NB4 (cell line): ENCODE measurements at regions not wholly inside any gene's neighbourhood (a gene's known extent, or its start where the extent isn't known, plus 50 kb on each side); places are given as distances from the start of the nearest gene placed in this dataset.

ENCODE experiments used
- CTCF ChIP-seq: IDR thresholded peaks from one replicate; pipeline ENCODE4 v1.5.1; 2012; ENCODE audit warnings: low read depth, low read length
- MAX ChIP-seq: IDR thresholded peaks from 2 replicates; pipeline ENCODE4 v1.6.1; 2011; ENCODE audit warnings: low read depth, low read length
- MYC ChIP-seq: IDR thresholded peaks from 2 replicates; pipeline ENCODE4 v1.6.1; 2011; ENCODE audit warnings: low read depth, low read length
- POLR2A ChIP-seq: IDR thresholded peaks from 2 replicates; pipeline ENCODE4 v1.6.1; 2011; ENCODE audit warnings: mild to moderate bottlenecking; ENCODE audit not compliant: insufficient read length; ENCODE audit errors: extremely low read depth

- TF ChIP-seq CTCF (no peak), POLR2A (no peak), MAX (no peak), MYC (no peak)
Observed at GRCh38 chr4:116952530-116953136, 132.7 kb downstream of the TRAM1L1 start.
